ENCODE measurements at regions not wholly inside any gene's neighbourhood (a gene's known extent, or its start where the extent isn't known, plus 50 kb on each side); places are given as distances from the start of the nearest gene placed in this dataset.

GRCh38 chr9:92191801-92192200 is 76.6 kb upstream of the SPTLC1 start:
- TF ChIP-seq, protein P1, sequence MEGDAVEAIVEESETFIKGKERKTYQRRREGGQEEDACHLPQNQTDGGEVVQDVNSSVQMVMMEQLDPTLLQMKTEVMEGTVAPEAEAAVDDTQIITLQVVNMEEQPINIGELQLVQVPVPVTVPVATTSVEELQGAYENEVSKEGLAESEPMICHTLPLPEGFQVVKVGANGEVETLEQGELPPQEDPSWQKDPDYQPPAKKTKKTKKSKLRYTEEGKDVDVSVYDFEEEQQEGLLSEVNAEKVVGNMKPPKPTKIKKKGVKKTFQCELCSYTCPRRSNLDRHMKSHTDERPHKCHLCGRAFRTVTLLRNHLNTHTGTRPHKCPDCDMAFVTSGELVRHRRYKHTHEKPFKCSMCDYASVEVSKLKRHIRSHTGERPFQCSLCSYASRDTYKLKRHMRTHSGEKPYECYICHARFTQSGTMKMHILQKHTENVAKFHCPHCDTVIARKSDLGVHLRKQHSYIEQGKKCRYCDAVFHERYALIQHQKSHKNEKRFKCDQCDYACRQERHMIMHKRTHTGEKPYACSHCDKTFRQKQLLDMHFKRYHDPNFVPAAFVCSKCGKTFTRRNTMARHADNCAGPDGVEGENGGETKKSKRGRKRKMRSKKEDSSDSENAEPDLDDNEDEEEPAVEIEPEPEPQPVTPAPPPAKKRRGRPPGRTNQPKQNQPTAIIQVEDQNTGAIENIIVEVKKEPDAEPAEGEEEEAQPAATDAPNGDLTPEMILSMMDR (IDR thresholded peaks at IDR 0.05), result no peak
- no peak for TF ChIP-seq POLR2A (IDR thresholded peaks at IDR 0.05; ENCODE audit: low read length)
- no peak for TF ChIP-seq POLR2AphosphoS2 (conservative IDR thresholded peaks at IDR 0.05; ENCODE audit: low read length)
- no peak for TF ChIP-seq ELK1 (IDR thresholded peaks at IDR 0.05; ENCODE audit: low read depth, low read length)
- no peak for TF ChIP-seq REST (IDR thresholded peaks at IDR 0.05)
- no peak for TF ChIP-seq HDAC2 (IDR thresholded peaks at IDR 0.05)
- TF ChIP-seq, protein P2, sequence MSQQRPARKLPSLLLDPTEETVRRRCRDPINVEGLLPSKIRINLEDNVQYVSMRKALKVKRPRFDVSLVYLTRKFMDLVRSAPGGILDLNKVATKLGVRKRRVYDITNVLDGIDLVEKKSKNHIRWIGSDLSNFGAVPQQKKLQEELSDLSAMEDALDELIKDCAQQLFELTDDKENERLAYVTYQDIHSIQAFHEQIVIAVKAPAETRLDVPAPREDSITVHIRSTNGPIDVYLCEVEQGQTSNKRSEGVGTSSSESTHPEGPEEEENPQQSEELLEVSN (IDR thresholded peaks at IDR 0.05; ENCODE audit: borderline replicate concordance, low read depth), result no peak
- TF ChIP-seq CBX2 (IDR thresholded peaks at IDR 0.05; ENCODE audit: borderline replicate concordance, low read depth), result no peak
- no peak for TF ChIP-seq KDM1A (IDR thresholded peaks at IDR 0.05; ENCODE audit: low read depth)
- TF ChIP-seq RAD21 (conservative IDR thresholded peaks at IDR 0.05 in 1 of 2, IDR thresholded peaks at IDR 0.05 in 1 of 2), result no peak
- TF ChIP-seq, protein P3, sequence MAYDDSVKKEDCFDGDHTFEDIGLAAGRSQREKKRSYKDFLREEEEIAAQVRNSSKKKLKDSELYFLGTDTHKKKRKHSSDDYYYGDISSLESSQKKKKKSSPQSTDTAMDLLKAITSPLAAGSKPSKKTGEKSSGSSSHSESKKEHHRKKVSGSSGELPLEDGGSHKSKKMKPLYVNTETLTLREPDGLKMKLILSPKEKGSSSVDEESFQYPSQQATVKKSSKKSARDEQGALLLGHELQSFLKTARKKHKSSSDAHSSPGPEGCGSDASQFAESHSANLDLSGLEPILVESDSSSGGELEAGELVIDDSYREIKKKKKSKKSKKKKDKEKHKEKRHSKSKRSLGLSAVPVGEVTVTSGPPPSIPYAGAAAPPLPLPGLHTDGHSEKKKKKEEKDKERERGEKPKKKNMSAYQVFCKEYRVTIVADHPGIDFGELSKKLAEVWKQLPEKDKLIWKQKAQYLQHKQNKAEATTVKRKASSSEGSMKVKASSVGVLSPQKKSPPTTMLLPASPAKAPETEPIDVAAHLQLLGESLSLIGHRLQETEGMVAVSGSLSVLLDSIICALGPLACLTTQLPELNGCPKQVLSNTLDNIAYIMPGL (CRISPR knock-in tag; IDR thresholded peaks at IDR 0.05; ENCODE audit: borderline replicate concordance), result no peak
- no peak for TF ChIP-seq CEBPB (IDR thresholded peaks at IDR 0.05)
- no peak for TF ChIP-seq EHF (CRISPR knock-in tag; IDR thresholded peaks at IDR 0.05)
